H1 (cell line): ENCODE measurements at regions not wholly inside any gene's neighbourhood (a gene's known extent, or its start where the extent isn't known, plus 50 kb on each side); places are given as distances from the start of the nearest gene placed in this dataset.

Experiments used
- CREB1 ChIP-seq: IDR thresholded peaks from 2 replicates; pipeline ENCODE4 v1.6.1; 2012; ENCODE audit warnings: inconsistent platforms
- JUN ChIP-seq: IDR thresholded peaks from 2 replicates; pipeline ENCODE4 v1.6.1; 2011; ENCODE audit warnings: low read depth, mild to moderate bottlenecking, improper control_type of control experiment, low read length
- KDM1A ChIP-seq: fragments of 200-600, 300-600 bp; sonication (generic); IDR thresholded peaks from 2 replicates; pipeline ENCODE4 v1.7.1; 2016; ENCODE audit warnings: mild to moderate bottlenecking, low read length, borderline replicate concordance
- MAFK ChIP-seq: IDR thresholded peaks from 2 replicates; pipeline ENCODE4 v1.6.1; 2012; ENCODE audit warnings: low read depth, mild to moderate bottlenecking, improper control_type of control experiment, low read length
- POLR2A ChIP-seq, 2 experiments: IDR thresholded peaks; 1 replicate in 1 of 2; 2 replicates in 1 of 2; pipeline ENCODE4 v1.6.1; 2011; ENCODE audit warnings: low read depth in 2 of 2, low read length in 2 of 2, mild to moderate bottlenecking in 2 of 2; ENCODE audit errors: control extremely low read depth in 1 of 2
- RNF2 ChIP-seq: fragments of 200-900, 300-1000 bp; sonication (generic); IDR thresholded peaks from 2 replicates; pipeline ENCODE4 v1.7.1; 2016; ENCODE audit warnings: borderline replicate concordance, low read depth, mild to moderate bottlenecking, antibody characterized with exemption, low read length; ENCODE audit not compliant: poor library complexity, severe bottlenecking; ENCODE audit errors: missing control alignments
- SIN3A ChIP-seq, 2 experiments: IDR thresholded peaks in 1 of 2; conservative IDR thresholded peaks in 1 of 2; 2 replicates each; pipeline ENCODE4 v1.6.1; 2011 to 2012; ENCODE audit warnings: low read length in 2 of 2, improper control_type of control experiment in 1 of 2, low read depth in 1 of 2, mild to moderate bottlenecking in 1 of 2
- TAF7 ChIP-seq: optimal IDR thresholded peaks from 2 replicates; pipeline ENCODE3; 2011; ENCODE audit warnings: low read depth, mild to moderate bottlenecking, inconsistent platforms, low read length, moderate library complexity, borderline replicate concordance
- TF ChIP-seq, protein P1 (sequence below): IDR thresholded peaks from 2 replicates; pipeline ENCODE4 v1.6.1; 2012; ENCODE audit warnings: low read length, inconsistent platforms
- TF ChIP-seq, protein P2 (sequence below), 3 experiments: IDR thresholded peaks; 1 replicate in 2 of 3; 2 replicates in 1 of 3; pipeline versions ENCODE4 v1.5.1 to v1.6.1; 2011; ENCODE audit warnings: low read length in 3 of 3, mild to moderate bottlenecking in 3 of 3, inconsistent platforms in 2 of 3, low read depth in 1 of 3, moderate library complexity in 1 of 3; ENCODE audit not compliant: insufficient read depth in 1 of 3; ENCODE audit errors: control extremely low read depth in 1 of 3

DNA sequence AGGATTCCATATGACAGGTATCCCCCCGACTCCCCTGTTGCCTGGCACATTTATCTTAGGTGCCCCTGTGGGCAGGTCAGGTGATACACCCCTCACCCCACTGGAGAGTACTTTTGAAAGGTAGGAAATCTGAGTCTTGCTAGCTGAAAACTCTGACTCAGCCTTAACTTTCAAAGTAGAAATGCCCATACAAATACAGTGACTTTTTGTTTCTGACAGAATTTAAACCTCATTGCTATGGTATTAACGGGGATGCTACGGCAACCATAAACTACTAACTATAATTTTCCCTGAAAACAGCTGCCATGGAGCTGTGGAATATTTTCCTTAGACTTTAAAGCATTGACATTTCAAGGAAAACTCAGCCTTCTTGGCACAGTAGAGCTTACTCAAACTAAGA is 536.0 kb downstream of the RFPL4B start:
- no peak for TF ChIP-seq KDM1A
- TF ChIP-seq, protein P1, sequence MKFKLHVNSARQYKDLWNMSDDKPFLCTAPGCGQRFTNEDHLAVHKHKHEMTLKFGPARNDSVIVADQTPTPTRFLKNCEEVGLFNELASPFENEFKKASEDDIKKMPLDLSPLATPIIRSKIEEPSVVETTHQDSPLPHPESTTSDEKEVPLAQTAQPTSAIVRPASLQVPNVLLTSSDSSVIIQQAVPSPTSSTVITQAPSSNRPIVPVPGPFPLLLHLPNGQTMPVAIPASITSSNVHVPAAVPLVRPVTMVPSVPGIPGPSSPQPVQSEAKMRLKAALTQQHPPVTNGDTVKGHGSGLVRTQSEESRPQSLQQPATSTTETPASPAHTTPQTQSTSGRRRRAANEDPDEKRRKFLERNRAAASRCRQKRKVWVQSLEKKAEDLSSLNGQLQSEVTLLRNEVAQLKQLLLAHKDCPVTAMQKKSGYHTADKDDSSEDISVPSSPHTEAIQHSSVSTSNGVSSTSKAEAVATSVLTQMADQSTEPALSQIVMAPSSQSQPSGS, result no peak
- TF ChIP-seq, protein P2, sequence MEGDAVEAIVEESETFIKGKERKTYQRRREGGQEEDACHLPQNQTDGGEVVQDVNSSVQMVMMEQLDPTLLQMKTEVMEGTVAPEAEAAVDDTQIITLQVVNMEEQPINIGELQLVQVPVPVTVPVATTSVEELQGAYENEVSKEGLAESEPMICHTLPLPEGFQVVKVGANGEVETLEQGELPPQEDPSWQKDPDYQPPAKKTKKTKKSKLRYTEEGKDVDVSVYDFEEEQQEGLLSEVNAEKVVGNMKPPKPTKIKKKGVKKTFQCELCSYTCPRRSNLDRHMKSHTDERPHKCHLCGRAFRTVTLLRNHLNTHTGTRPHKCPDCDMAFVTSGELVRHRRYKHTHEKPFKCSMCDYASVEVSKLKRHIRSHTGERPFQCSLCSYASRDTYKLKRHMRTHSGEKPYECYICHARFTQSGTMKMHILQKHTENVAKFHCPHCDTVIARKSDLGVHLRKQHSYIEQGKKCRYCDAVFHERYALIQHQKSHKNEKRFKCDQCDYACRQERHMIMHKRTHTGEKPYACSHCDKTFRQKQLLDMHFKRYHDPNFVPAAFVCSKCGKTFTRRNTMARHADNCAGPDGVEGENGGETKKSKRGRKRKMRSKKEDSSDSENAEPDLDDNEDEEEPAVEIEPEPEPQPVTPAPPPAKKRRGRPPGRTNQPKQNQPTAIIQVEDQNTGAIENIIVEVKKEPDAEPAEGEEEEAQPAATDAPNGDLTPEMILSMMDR (IDR thresholded peaks at IDR 0.05; ENCODE audit: control extremely low read depth in 1 of 3, insufficient read depth in 1 of 3, low read depth in 1 of 3, low read length in 3 of 3), result no peak
- no peak for TF ChIP-seq RNF2
- TF ChIP-seq MAFK, result no peak
- no peak for TF ChIP-seq CREB1
- no peak for TF ChIP-seq SIN3A (conservative IDR thresholded peaks at IDR 0.05 in 1 of 2, IDR thresholded peaks at IDR 0.05 in 1 of 2; ENCODE audit: low read depth in 1 of 2, low read length in 2 of 2)
- no peak for TF ChIP-seq JUN
- no peak for TF ChIP-seq POLR2A (IDR thresholded peaks at IDR 0.05; ENCODE audit: control extremely low read depth in 1 of 2, low read depth in 2 of 2, low read length in 2 of 2)
- TF ChIP-seq TAF7, result no peak
